ENCODE measurements at regions not wholly inside any gene's neighbourhood (a gene's known extent, or its start where the extent isn't known, plus 50 kb on each side); places are given as distances from the start of the nearest gene placed in this dataset.

GRCh38 chr13:109593230-109593629 is 193.2 kb downstream of the IRS2 start:
- no peak for ATAC-seq
- DNase-seq, result no peak
- intact Hi-C loops (cut with DNase I), result no loop called here
- no peaks in the 10 kb centered on the region for H3K27me3 ChIP-seq
- no peak for TF ChIP-seq POLR2A (IDR thresholded peaks at IDR 0.05)
- TF ChIP-seq, protein P1, sequence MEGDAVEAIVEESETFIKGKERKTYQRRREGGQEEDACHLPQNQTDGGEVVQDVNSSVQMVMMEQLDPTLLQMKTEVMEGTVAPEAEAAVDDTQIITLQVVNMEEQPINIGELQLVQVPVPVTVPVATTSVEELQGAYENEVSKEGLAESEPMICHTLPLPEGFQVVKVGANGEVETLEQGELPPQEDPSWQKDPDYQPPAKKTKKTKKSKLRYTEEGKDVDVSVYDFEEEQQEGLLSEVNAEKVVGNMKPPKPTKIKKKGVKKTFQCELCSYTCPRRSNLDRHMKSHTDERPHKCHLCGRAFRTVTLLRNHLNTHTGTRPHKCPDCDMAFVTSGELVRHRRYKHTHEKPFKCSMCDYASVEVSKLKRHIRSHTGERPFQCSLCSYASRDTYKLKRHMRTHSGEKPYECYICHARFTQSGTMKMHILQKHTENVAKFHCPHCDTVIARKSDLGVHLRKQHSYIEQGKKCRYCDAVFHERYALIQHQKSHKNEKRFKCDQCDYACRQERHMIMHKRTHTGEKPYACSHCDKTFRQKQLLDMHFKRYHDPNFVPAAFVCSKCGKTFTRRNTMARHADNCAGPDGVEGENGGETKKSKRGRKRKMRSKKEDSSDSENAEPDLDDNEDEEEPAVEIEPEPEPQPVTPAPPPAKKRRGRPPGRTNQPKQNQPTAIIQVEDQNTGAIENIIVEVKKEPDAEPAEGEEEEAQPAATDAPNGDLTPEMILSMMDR (IDR thresholded peaks at IDR 0.05), result no peak
- H3K4me1 ChIP-seq, result no peaks in the 10 kb centered on the region
- no peaks in the 10 kb centered on the region for H3K36me3 ChIP-seq (replicated peaks in 1 of 2; ENCODE audit: insufficient read depth in 1 of 2, low read depth in 2 of 2)
- no peaks in the 10 kb centered on the region for H3K9me3 ChIP-seq
- no peak overlapping the region for H3K27ac ChIP-seq
- H3K4me3 ChIP-seq, result no peak overlapping the region
- 44 to 60% methylated on average over 3 of the region's 3 CpGs for WGBS, 2 donors

DNA sequence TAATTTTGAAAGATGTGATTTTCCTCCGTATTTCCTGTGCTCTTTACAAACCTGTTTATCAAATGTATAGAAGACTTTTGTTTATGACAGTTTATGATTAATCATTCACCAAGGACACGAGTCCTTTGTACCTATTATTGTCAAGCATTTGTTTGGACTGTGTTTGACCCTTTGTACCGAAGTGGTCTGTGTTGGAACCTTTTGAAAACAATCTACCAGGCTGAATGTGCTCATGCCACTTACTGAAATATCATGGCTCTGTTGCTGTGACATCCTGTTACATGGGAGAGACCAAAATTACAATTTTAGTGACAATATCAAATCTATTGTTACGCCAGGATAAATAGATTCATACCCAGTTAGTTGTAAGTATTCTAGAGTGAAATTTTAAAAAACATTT is 193.6 kb downstream of the IRS2 start:
- DNase-seq, result no peak
- TF ChIP-seq, protein P1 (IDR thresholded peaks at IDR 0.05), result no peak
- no peak for TF ChIP-seq POLR2A (IDR thresholded peaks at IDR 0.05)
- ATAC-seq, result no peak
- H3K4me3 ChIP-seq, result no peak overlapping the region
- intact Hi-C loops (cut with DNase I), result no loop called here
- no peaks in the 10 kb centered on the region for H3K27me3 ChIP-seq
- 28% methylated on average over 4 of the region's 4 CpGs for WGBS, 2 donors
- H3K9me3 ChIP-seq, result no peaks in the 10 kb centered on the region
- H3K27ac ChIP-seq, result no peak overlapping the region
- H3K36me3 ChIP-seq (replicated peaks in 1 of 2; ENCODE audit: insufficient read depth in 1 of 2, low read depth in 2 of 2), result no peaks in the 10 kb centered on the region
- H3K4me1 ChIP-seq, result no peaks in the 10 kb centered on the region

- ATAC-seq (no peak), DNase-seq (no peak)
- TF ChIP-seq, protein P1 (IDR thresholded peaks at IDR 0.05), result no peak
- TF ChIP-seq POLR2A (IDR thresholded peaks at IDR 0.05), result no peak
- no peaks in the 10 kb centered on the region for H3K36me3 ChIP-seq (replicated peaks in 1 of 2; ENCODE audit: insufficient read depth in 1 of 2, low read depth in 2 of 2)
- H3K4me3 ChIP-seq, result no peak overlapping the region
- H3K27ac ChIP-seq, result no peak overlapping the region
- intact Hi-C loops (cut with DNase I), result no loop called here
- H3K9me3 ChIP-seq, result no peaks in the 10 kb centered on the region
- H3K4me1 ChIP-seq, result peaks cover 6% of the 10 kb centered on the region
- no peaks in the 10 kb centered on the region for H3K27me3 ChIP-seq
These were observed 198.7 kb downstream of the IRS2 start for GRCh38 chr13:109587689-109588088.

- Histone ChIP-seq H3K4me1 (peaks cover 6% of the 10 kb centered on the region), H3K9me3 (no peaks in the 10 kb centered on the region), H3K27ac (no peak overlapping the region), H3K4me3 (no peak overlapping the region), H3K27me3 (no peaks in the 10 kb centered on the region), H3K36me3 (replicated peaks in 1 of 2; ENCODE audit: insufficient read depth in 1 of 2, low read depth in 2 of 2) (no peaks in the 10 kb centered on the region)
- no peak for DNase-seq
- no peak for ATAC-seq
- WGBS, 2 donors, result 38 to 46% methylated on average over 9 of the region's 9 CpGs
- intact Hi-C loops (cut with DNase I), result no loop called here
- TF ChIP-seq, protein P1 (IDR thresholded peaks at IDR 0.05), result no peak
- no peak for TF ChIP-seq POLR2A (IDR thresholded peaks at IDR 0.05)
These were observed 199.7 kb downstream of the IRS2 start for GRCh38 chr13:109586509-109587346.

DNA sequence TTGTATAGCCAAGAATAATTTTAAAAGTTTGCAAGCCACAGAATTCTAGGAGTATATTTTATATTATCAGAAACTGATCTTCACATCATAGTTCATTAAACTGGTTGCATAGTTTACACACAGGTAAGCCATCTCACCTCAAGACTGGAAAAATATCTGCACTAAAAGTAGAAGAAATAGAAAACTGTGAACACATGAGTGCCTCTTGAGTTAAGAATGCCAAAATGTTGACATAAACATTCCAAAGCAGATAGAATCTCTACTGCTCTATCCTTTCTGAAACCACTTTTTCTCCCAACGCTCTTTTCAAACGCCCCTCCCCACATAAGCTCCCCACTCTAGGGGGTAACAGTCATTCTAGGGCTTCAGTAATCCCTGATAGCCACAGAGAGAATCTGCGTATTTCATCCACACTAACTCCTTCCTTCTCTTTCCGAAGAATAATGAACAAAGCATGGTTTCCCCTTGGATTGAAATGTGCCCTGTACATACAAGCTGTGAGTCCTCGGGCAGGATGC is 201.5 kb downstream of the IRS2 start:
- Histone ChIP-seq H3K4me3 (no peak overlapping the region), H3K4me1 (peaks cover 6% of the 10 kb centered on the region), H3K9me3 (no peaks in the 10 kb centered on the region), H3K27ac (no peak overlapping the region), H3K27me3 (no peaks in the 10 kb centered on the region), H3K36me3 (replicated peaks in 1 of 2; ENCODE audit: insufficient read depth in 1 of 2, low read depth in 2 of 2) (no peaks in the 10 kb centered on the region)
- intact Hi-C loops (cut with DNase I), result no loop called here
- 32 to 41% methylated on average over 5 of the region's 5 CpGs for WGBS, 2 donors
- no peak for TF ChIP-seq POLR2A (IDR thresholded peaks at IDR 0.05)
- TF ChIP-seq, protein P1 (IDR thresholded peaks at IDR 0.05), result no peak
- ATAC-seq, result no peak
- no peak for DNase-seq
